Chondrocyte (in vitro differentiated cells): ENCODE measurements at regions not wholly inside any gene's neighbourhood (a gene's known extent, or its start where the extent isn't known, plus 50 kb on each side); places are given as distances from the start of the nearest gene placed in this dataset.

Experiments used
- DNase-seq: peaks from one replicate; pipeline ENCODE4 v3.0.0; 2021; ENCODE audit warnings: mixed read lengths, low spot score
- H3K27ac Mint-ChIP-seq: one replicate; pipeline ENCODE4 v1.8.0; 2021; ENCODE audit warnings: mild to moderate bottlenecking, moderate library complexity, mixed read lengths; ENCODE audit not compliant: unreplicated experiment
- H3K27me3 Mint-ChIP-seq: 2 replicates; pipeline ENCODE4 v1.8.0; 2021; ENCODE audit warnings: low read depth, mixed read lengths
- H3K36me3 Mint-ChIP-seq: 2 replicates; pipeline ENCODE4 v1.8.0; 2021; ENCODE audit warnings: low read depth, mixed read lengths
- H3K4me1 Mint-ChIP-seq: 2 replicates; pipeline ENCODE4 v1.8.0; 2021; ENCODE audit warnings: low read depth, mild to moderate bottlenecking, mixed read lengths
- H3K4me3 Mint-ChIP-seq: one replicate; pipeline ENCODE4 v1.8.0; 2021; ENCODE audit warnings: mild to moderate bottlenecking, moderate library complexity, mixed read lengths; ENCODE audit not compliant: unreplicated experiment
- H3K9me3 Mint-ChIP-seq: 2 replicates; pipeline ENCODE4 v1.8.0; 2021; ENCODE audit warnings: low read depth, mixed read lengths
- TF ChIP-seq, protein P1 (sequence below): fragments of 200-600 bp; sonication (generic); IDR thresholded peaks from 2 replicates; pipeline ENCODE4 v1.5.0; 2021; ENCODE audit warnings: antibody characterized with exemption, mild to moderate bottlenecking, moderate library complexity

DNA sequence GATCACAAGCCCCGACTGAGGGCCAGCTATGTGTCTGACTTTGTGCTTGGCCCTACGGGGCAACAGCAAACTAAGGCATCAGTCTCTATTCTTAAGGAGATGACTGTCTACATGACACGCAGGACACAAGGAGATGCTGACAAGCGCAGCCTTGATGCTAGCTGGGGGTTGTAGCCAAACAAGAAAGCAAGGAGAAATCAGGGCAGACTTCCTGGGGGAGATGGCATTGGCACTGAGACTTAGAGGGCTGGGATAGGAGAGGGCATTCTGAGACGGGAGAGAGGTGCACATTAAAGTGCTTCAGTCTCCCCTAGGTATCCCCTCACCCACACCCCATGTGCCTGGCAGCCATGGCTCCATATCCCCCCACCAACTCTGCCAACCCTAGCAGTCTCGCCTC, 210.8 kb upstream of the POU3F1 start:
- no peak overlapping the region for H3K27ac Mint-ChIP-seq
- H3K4me1 Mint-ChIP-seq = no peaks in the 10 kb centered on the region
- H3K9me3 Mint-ChIP-seq = peaks cover 9% of the 10 kb centered on the region
- no peaks in the 10 kb centered on the region for H3K36me3 Mint-ChIP-seq
- peaks cover 16% of the 10 kb centered on the region for H3K27me3 Mint-ChIP-seq
- no peak for DNase-seq
- no peak overlapping the region for H3K4me3 Mint-ChIP-seq
- TF ChIP-seq, protein P1, sequence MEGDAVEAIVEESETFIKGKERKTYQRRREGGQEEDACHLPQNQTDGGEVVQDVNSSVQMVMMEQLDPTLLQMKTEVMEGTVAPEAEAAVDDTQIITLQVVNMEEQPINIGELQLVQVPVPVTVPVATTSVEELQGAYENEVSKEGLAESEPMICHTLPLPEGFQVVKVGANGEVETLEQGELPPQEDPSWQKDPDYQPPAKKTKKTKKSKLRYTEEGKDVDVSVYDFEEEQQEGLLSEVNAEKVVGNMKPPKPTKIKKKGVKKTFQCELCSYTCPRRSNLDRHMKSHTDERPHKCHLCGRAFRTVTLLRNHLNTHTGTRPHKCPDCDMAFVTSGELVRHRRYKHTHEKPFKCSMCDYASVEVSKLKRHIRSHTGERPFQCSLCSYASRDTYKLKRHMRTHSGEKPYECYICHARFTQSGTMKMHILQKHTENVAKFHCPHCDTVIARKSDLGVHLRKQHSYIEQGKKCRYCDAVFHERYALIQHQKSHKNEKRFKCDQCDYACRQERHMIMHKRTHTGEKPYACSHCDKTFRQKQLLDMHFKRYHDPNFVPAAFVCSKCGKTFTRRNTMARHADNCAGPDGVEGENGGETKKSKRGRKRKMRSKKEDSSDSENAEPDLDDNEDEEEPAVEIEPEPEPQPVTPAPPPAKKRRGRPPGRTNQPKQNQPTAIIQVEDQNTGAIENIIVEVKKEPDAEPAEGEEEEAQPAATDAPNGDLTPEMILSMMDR = no peak

DNA sequence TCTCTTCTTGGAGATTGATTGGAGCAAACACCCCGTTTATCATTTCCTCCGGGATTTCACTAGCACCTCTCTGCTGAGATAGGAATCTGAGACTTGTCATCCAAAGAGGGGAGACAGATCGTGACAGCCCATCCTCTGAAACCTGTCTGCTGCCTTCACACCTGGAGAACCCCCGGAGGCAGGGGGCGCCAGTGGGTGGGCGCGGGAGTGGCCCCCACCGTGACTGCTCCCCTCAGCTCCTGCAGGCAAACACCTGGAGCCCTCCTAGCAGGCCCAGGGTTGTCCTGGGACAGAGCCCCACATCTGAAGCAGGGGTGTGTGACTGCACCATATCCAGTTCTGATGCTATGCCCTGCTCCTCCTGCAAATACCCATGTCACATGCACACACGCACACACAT, 209.5 kb upstream of the POU3F1 start:
- no peaks in the 10 kb centered on the region for H3K36me3 Mint-ChIP-seq
- no peak overlapping the region for H3K4me3 Mint-ChIP-seq
- no peak overlapping the region for H3K27ac Mint-ChIP-seq
- TF ChIP-seq, protein P1 = no peak
- H3K4me1 Mint-ChIP-seq = no peaks in the 10 kb centered on the region
- DNase-seq = peak; percentile 46
- H3K9me3 Mint-ChIP-seq = peaks cover 9% of the 10 kb centered on the region
- peaks cover 13% of the 10 kb centered on the region for H3K27me3 Mint-ChIP-seq

DNA sequence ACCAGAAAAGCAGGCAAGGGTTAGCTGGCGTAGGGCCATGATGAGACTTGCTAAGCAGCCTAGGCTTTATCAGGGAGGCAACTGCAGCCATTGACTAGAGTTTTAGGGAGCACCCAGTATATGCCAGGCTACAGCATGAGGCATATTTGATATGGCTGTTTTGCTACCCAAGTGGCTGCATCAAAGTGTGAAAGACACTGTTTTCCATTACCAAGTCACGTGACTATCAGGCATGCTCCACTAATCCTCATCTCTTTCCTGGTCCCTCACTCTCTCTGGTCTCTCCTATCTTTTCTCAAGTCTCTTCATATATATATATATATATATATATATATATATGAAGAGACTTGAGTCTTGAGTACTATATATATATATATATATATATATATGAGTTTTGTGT, 206.7 kb upstream of the POU3F1 start:
- Mint-ChIP-seq H3K27me3 (peaks cover 31% of the 10 kb centered on the region), H3K36me3 (no peaks in the 10 kb centered on the region), H3K27ac (no peak overlapping the region), H3K4me3 (no peak overlapping the region), H3K9me3 (peaks cover 9% of the 10 kb centered on the region), H3K4me1 (no peaks in the 10 kb centered on the region)
- no peak for DNase-seq
- TF ChIP-seq, protein P1 = no peak

DNA sequence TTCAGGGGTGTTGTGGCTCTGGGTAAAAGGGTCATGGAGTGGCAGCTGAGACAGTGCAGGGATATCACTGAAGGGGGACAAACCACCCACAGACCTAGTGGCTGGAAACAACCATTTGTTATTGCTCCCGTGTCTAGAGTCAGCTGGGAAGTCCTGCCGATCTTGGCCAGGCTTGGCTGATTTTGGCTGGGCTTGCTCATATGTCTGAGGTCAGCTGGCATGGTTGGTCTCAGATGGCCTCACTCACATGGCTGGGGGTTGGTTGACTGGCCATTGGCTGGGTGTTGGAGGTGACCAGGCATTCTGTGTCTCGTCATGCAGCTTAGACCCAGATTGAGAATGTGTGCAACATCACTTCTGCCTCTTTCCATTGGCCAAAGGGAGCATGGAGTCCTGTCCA, 203.8 kb upstream of the POU3F1 start:
- peak; percentile 62 for DNase-seq
- no peaks in the 10 kb centered on the region for H3K36me3 Mint-ChIP-seq
- H3K9me3 Mint-ChIP-seq = peaks cover 9% of the 10 kb centered on the region
- H3K27me3 Mint-ChIP-seq = peaks cover 27% of the 10 kb centered on the region
- H3K27ac Mint-ChIP-seq = no peak overlapping the region
- TF ChIP-seq, protein P1 = no peak
- no peak overlapping the region for H3K4me3 Mint-ChIP-seq
- peaks cover 7% of the 10 kb centered on the region for H3K4me1 Mint-ChIP-seq

DNA sequence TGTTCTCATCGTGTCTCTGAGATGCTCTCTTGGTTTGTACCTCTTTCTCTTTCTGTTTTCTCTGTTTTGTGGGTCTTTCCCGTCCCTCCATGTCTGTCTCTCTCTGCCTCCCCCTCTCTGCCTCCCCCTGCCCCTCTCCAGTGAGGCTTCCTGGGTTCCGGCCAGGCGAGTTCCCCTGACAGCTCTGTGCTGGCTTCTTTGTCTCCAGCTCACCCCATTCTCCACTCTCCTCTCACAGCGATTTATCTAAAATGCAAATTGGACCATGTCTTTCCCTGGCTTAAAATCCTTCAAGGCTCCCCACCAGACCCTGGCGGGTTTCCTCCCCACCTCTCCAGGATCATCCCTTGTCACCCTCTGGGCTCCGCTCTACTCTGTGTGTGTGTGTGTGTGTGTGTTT, 202.4 kb upstream of the POU3F1 start:
- Mint-ChIP-seq H3K9me3 (peaks cover 1% of the 10 kb centered on the region), H3K27me3 (peaks cover 27% of the 10 kb centered on the region), H3K4me1 (peaks cover 7% of the 10 kb centered on the region), H3K4me3 (no peak overlapping the region), H3K27ac (no peak overlapping the region), H3K36me3 (no peaks in the 10 kb centered on the region)
- peak; percentile 33 for DNase-seq
- TF ChIP-seq, protein P1 = no peak
